ENCODE measurements at regions not wholly inside any gene's neighbourhood (a gene's known extent, or its start where the extent isn't known, plus 50 kb on each side); places are given as distances from the start of the nearest gene placed in this dataset.

GRCh38 chr6:91271807-91272206 is 684.9 kb upstream of the MAP3K7 start:
- Mint-ChIP-seq H3K9me3 (peaks cover 0 to 3% of the 10 kb centered on the region in 2 experiments; a peak in 1 of 5 replicates), H3K4me3 (no peak overlapping the region), H3K36me3 (ENCODE audit: insufficient read depth in 1 of 3, low read depth in 3 of 3) (no peaks in the 10 kb centered on the region), H3K4me1 (peaks cover 3% of the 10 kb centered on the region in 2 experiments), H3K27ac (no peak overlapping the region), H3K27me3 (ENCODE audit: low read depth) (peaks cover 5% of the 10 kb centered on the region; the same call in 1 of the 2 replicates)
- no peak overlapping the region for H2BK12ac ChIP-seq (ENCODE audit: insufficient read length, low read depth, low read length)
- no peak overlapping the region for H2BK15ac ChIP-seq (ENCODE audit: low read depth, low read length)
- no peak overlapping the region for H3K4me2 ChIP-seq (ENCODE audit: insufficient read depth, insufficient read length, low read length)
- no peak overlapping the region for H4K91ac ChIP-seq (ENCODE audit: insufficient read length, low read depth, low read length)
- H3K14ac ChIP-seq (ENCODE audit: insufficient read depth, low read length), result no peak overlapping the region; the same call in 1 of the 2 replicates
- H2BK20ac ChIP-seq (ENCODE audit: low read depth, low read length, poor library complexity, severe bottlenecking), result no peak overlapping the region
- H4K5ac ChIP-seq (ENCODE audit: insufficient read length, low read depth, low read length), result no peak overlapping the region
- H2AK5ac ChIP-seq (ENCODE audit: insufficient read length, low read length), result no peak overlapping the region
- H4K8ac ChIP-seq (replicated peaks; ENCODE audit: insufficient read length, low read depth, low read length), result no peak overlapping the region
- no peaks in the 10 kb centered on the region for H3K4me1 ChIP-seq (ENCODE audit: insufficient read depth, low read length)
- H2AFZ ChIP-seq (ENCODE audit: low read length), result no peak overlapping the region
- no peak overlapping the region for H3K27ac ChIP-seq (ENCODE audit: insufficient read length, low read depth, low read length)
- H3K23me2 ChIP-seq (ENCODE audit: insufficient read length, low read depth, low read length, poor library complexity, severe bottlenecking), result no peaks in the 10 kb centered on the region
- H2BK120ac ChIP-seq (ENCODE audit: low read depth, low read length, poor library complexity, severe bottlenecking), result no peak overlapping the region
- no peaks in the 10 kb centered on the region for H3K79me1 ChIP-seq (ENCODE audit: insufficient read depth, low read depth, low read length, poor library complexity, severe bottlenecking)
- no peak for TF ChIP-seq CTCF (conservative IDR thresholded peaks at IDR 0.05)
- H3T11ph ChIP-seq (ENCODE audit: low read length), result no peak overlapping the region
- H3K79me2 ChIP-seq (ENCODE audit: insufficient read depth, low read length), result no peaks in the 10 kb centered on the region
- no peak overlapping the region for H3K18ac ChIP-seq (ENCODE audit: insufficient read length, low read depth, low read length)
- H3K9me3 ChIP-seq (ENCODE audit: control insufficient read depth, low read depth, low read length), result no peaks in the 10 kb centered on the region
- no peak overlapping the region for H3K4ac ChIP-seq (ENCODE audit: low read depth, low read length)
- no CpG with 5 or more reads among the region's 6 CpGs for WGBS (ENCODE audit: extremely low coverage, insufficient read length, low lambda C conversion rate)
- no peak overlapping the region for H2BK5ac ChIP-seq (ENCODE audit: insufficient read length, low read length)
- no peak overlapping the region for H3K56ac ChIP-seq (ENCODE audit: insufficient read length, low read depth, low read length)
- no peak for DNase-seq
- no peak overlapping the region for H3K23ac ChIP-seq (ENCODE audit: insufficient read length, low read depth, low read length)
- no peaks in the 10 kb centered on the region for H3K27me3 ChIP-seq (ENCODE audit: insufficient read depth, low read length)
- H4K20me1 ChIP-seq (ENCODE audit: control insufficient read depth, insufficient read depth, insufficient read length), result no peaks in the 10 kb centered on the region
- H3K9ac ChIP-seq (ENCODE audit: extremely low read depth, insufficient read length, low read length), result no peak overlapping the region

Data from H9 (cell line).